ENCODE measurements at regions not wholly inside any gene's neighbourhood (a gene's known extent, or its start where the extent isn't known, plus 50 kb on each side); places are given as distances from the start of the nearest gene placed in this dataset.

GRCh38 chr16:16907089-16907488 lies 528.1 kb downstream of the NPIPA7 start:
- Histone ChIP-seq H3K9me3 (ENCODE audit: low read length) (no peaks in the 10 kb centered on the region), H3K4me2 (ENCODE audit: low read length) (no peak overlapping the region), H3F3A (ENCODE audit: low read length, unreplicated experiment) (no peaks in the 10 kb centered on the region), H3K9ac (ENCODE audit: low read length) (no peak overlapping the region), H2AFZ (ENCODE audit: low read length) (no peak overlapping the region), H3K27ac (ENCODE audit: low read length) (no peak overlapping the region), H4K20me1 (ENCODE audit: low read length) (no peaks in the 10 kb centered on the region), H3K9me2 (replicated peaks; ENCODE audit: low read length) (no peaks in the 10 kb centered on the region), H3K4me1 (ENCODE audit: insufficient read depth, low read length) (no peaks in the 10 kb centered on the region), H3K27me3 (ENCODE audit: low read length) (no peaks in the 10 kb centered on the region), H3K36me3 (ENCODE audit: low read depth, low read length) (no peaks in the 10 kb centered on the region), H3K4me3 (ENCODE audit: low read length) (no peak overlapping the region), H3K79me2 (ENCODE audit: low read length) (no peaks in the 10 kb centered on the region)
- ChIA-PET POLR2A (ENCODE audit: unreplicated experiment) (no interaction called here), CTCF (no interaction called here)
- BruUV-seq (replicated peaks): no TSS peak
- DNase-seq (no peak), ATAC-seq (no peak)
- intact Hi-C loops (cut with micrococcal nuclease): no loop called here
- no peak for TF ChIP-seq EZH2phosphoT487 (IDR thresholded peaks at IDR 0.05; ENCODE audit: borderline replicate concordance, low read length)
- no peak for TF ChIP-seq EZH2 (IDR thresholded peaks at IDR 0.05; ENCODE audit: low read length, unreplicated experiment)
- TF ChIP-seq CTCF (conservative IDR thresholded peaks at IDR 0.05; ENCODE audit: low read depth, low read length): no peak

GRCh38 chr16:16908077-16908476 lies 529.1 kb downstream of the NPIPA7 start:
- TF ChIP-seq CTCF (conservative IDR thresholded peaks at IDR 0.05; ENCODE audit: low read depth, low read length) (no peak), EZH2 (IDR thresholded peaks at IDR 0.05; ENCODE audit: low read length, unreplicated experiment) (no peak)
- POLR2A ChIA-PET (ENCODE audit: unreplicated experiment): no interaction called here
- BruUV-seq (replicated peaks): no TSS peak

GRCh38 chr16:16909126-16909525 lies 530.2 kb downstream of the NPIPA7 start:
- no peak overlapping the region for H3K4me2 ChIP-seq (ENCODE audit: low read length)
- ChIA-PET CTCF (no interaction called here), POLR2A (ENCODE audit: unreplicated experiment) (no interaction called here)
- intact Hi-C loops (cut with micrococcal nuclease): no loop called here
- H3K4me3 ChIP-seq (ENCODE audit: low read length): no peak overlapping the region
- no TSS peak for BruUV-seq (replicated peaks)
- H3K9me2 ChIP-seq (replicated peaks; ENCODE audit: low read length): no peaks in the 10 kb centered on the region
- no peaks in the 10 kb centered on the region for H4K20me1 ChIP-seq (ENCODE audit: low read length)
- no peak overlapping the region for H3K9ac ChIP-seq (ENCODE audit: low read length)
- H3F3A ChIP-seq (ENCODE audit: low read length, unreplicated experiment): no peaks in the 10 kb centered on the region
- no peak overlapping the region for H3K27ac ChIP-seq (ENCODE audit: low read length)
- H3K79me2 ChIP-seq (ENCODE audit: low read length): no peaks in the 10 kb centered on the region
- H3K27me3 ChIP-seq (ENCODE audit: low read length): no peaks in the 10 kb centered on the region
- no peak for ATAC-seq
- TF ChIP-seq EZH2 (IDR thresholded peaks at IDR 0.05; ENCODE audit: low read length, unreplicated experiment) (no peak), CTCF (conservative IDR thresholded peaks at IDR 0.05; ENCODE audit: low read depth, low read length) (no peak), EZH2phosphoT487 (IDR thresholded peaks at IDR 0.05; ENCODE audit: borderline replicate concordance, low read length) (no peak)
- no peaks in the 10 kb centered on the region for H3K9me3 ChIP-seq (ENCODE audit: low read length)
- no peaks in the 10 kb centered on the region for H3K36me3 ChIP-seq (ENCODE audit: low read depth, low read length)
- DNase-seq: no peak
- H3K4me1 ChIP-seq (ENCODE audit: insufficient read depth, low read length): no peaks in the 10 kb centered on the region
- H2AFZ ChIP-seq (ENCODE audit: low read length): no peak overlapping the region

More at GRCh38 chr16:16908077-16908476, 529.1 kb downstream of the NPIPA7 start:
- CTCF ChIA-PET: no interaction called here
- Histone ChIP-seq H3K79me2 (ENCODE audit: low read length) (no peaks in the 10 kb centered on the region), H3K27me3 (ENCODE audit: low read length) (no peaks in the 10 kb centered on the region), H3K9ac (ENCODE audit: low read length) (no peak overlapping the region), H3K4me3 (ENCODE audit: low read length) (no peak overlapping the region), H3K27ac (ENCODE audit: low read length) (no peak overlapping the region), H3K9me2 (replicated peaks; ENCODE audit: low read length) (no peaks in the 10 kb centered on the region), H2AFZ (ENCODE audit: low read length) (no peak overlapping the region), H3F3A (ENCODE audit: low read length, unreplicated experiment) (no peaks in the 10 kb centered on the region), H3K4me2 (ENCODE audit: low read length) (no peak overlapping the region), H3K36me3 (ENCODE audit: low read depth, low read length) (no peaks in the 10 kb centered on the region), H3K4me1 (ENCODE audit: insufficient read depth, low read length) (no peaks in the 10 kb centered on the region), H4K20me1 (ENCODE audit: low read length) (no peaks in the 10 kb centered on the region), H3K9me3 (ENCODE audit: low read length) (no peaks in the 10 kb centered on the region)
- no peak for DNase-seq
- intact Hi-C loops (cut with micrococcal nuclease): no loop called here
- ATAC-seq: no peak
